Left lobe of liver (tissue), 2 donors: ENCODE measurements at regions not wholly inside any gene's neighbourhood (a gene's known extent, or its start where the extent isn't known, plus 50 kb on each side); places are given as distances from the start of the nearest gene placed in this dataset.

Experiments used
- ATAC-seq: fragments of 200-7000 bp; cut with Tn5 transposase; one replicate; pipeline ENCODE4 v1.9.1; 2020; ENCODE audit warnings: mild to moderate bottlenecking, moderate library complexity
- DNase-seq: peaks from one replicate; pipeline ENCODE4 v3.0.0-alpha.2; 2020; ENCODE audit warnings: low spot score
- donor health status: DM: no; HTN: no; CAD: no; lungs with moderate emphysema.
- donor health status: DM: no; HTN: yes; CAD: no.

GRCh38 chr2:225156853-225157451, 114.7 kb upstream of the DOCK10 start:
- DNase-seq (no peak), ATAC-seq (no peak)

GRCh38 chr2:225140723-225141122, 98.5 kb upstream of the DOCK10 start:
- no peak for DNase-seq
- no peak for ATAC-seq

- ATAC-seq (no peak), DNase-seq (no peak)
Measured at GRCh38 chr2:225137971-225138370, 95.7 kb upstream of the DOCK10 start.

GRCh38 chr2:225136552-225136951, 94.3 kb upstream of the DOCK10 start:
- no peak for ATAC-seq
- DNase-seq: no peak

GRCh38 chr2:225131898-225132297, 89.6 kb upstream of the DOCK10 start:
- DNase-seq: no peak
- ATAC-seq: no peak

GRCh38 chr2:225130093-225130492, 87.8 kb upstream of the DOCK10 start:
- DNase-seq: no peak

GRCh38 chr2:225124311-225125017, 82.2 kb upstream of the DOCK10 start:
- no peak for DNase-seq
- no peak for ATAC-seq

More at GRCh38 chr2:225130093-225130492, 87.8 kb upstream of the DOCK10 start:
- no peak for ATAC-seq

- peak; percentile 44 for ATAC-seq
- no peak for DNase-seq
Measured at GRCh38 chr2:225122583-225123486, 80.6 kb upstream of the DOCK10 start.

GRCh38 chr2:225122007-225122406, 79.7 kb upstream of the DOCK10 start:
- ATAC-seq: no peak
- DNase-seq: no peak

GRCh38 chr2:225120186-225120585, 77.9 kb upstream of the DOCK10 start:
- DNase-seq (no peak), ATAC-seq (no peak)

GRCh38 chr2:225117051-225117716, 74.9 kb upstream of the DOCK10 start:
- ATAC-seq: no peak
- DNase-seq: no peak

- no peak for DNase-seq
- no peak for ATAC-seq
Measured at GRCh38 chr2:225114786-225115323, 72.6 kb upstream of the DOCK10 start.

- no peak for DNase-seq
- no peak for ATAC-seq
Measured at GRCh38 chr2:225113371-225114015, 71.2 kb upstream of the DOCK10 start.

- DNase-seq (no peak), ATAC-seq (no peak)
Measured at GRCh38 chr2:225112362-225113126, 70.3 kb upstream of the DOCK10 start.

- DNase-seq: no peak
- no peak for ATAC-seq
Measured at GRCh38 chr2:225108805-225109204, 66.5 kb upstream of the DOCK10 start.

- no peak for DNase-seq
Measured at GRCh38 chr2:225104971-225105370, 62.7 kb upstream of the DOCK10 start.

GRCh38 chr2:225104321-225104720, 62.1 kb upstream of the DOCK10 start:
- DNase-seq (no peak), ATAC-seq (no peak)

More at GRCh38 chr2:225104971-225105370, 62.7 kb upstream of the DOCK10 start:
- ATAC-seq: no peak

- no peak for ATAC-seq
- DNase-seq: no peak
Measured at GRCh38 chr2:225103737-225104141, 61.5 kb upstream of the DOCK10 start.

GRCh38 chr2:225100856-225101294, 58.6 kb upstream of the DOCK10 start:
- ATAC-seq: no peak
- DNase-seq: no peak
